ENCODE measurements at regions not wholly inside any gene's neighbourhood (a gene's known extent, or its start where the extent isn't known, plus 50 kb on each side); places are given as distances from the start of the nearest gene placed in this dataset.

DNA sequence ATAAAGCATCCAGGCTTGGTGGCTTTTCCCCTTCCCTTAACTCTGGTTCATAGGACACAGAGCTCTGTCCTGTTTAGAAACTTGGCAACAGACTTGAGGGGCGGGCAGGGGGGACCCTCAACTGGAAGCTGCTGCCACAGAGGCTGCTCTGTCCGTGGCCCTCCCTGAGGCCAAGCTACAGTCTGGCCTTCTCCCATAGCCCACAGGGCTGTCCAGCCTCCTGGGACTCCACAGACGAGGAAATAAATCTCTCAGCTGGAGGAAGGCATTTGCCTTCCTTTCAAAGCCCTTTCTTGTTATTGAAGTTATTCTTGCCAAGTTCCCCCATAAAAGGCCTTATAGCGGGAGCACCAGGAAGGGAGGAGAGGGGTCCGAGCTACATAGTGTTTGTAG lies 248.8 kb upstream of the TPM1 start:
- no TSS peak for BruUV-seq (replicated peaks)
- Histone ChIP-seq H3K27ac (ENCODE audit: low read depth, low read length, poor library complexity, severe bottlenecking) (no peak overlapping the region), H3K36me3 (ENCODE audit: insufficient read depth, low read length, poor library complexity, severe bottlenecking) (no peaks in the 10 kb centered on the region), H3K4me1 (ENCODE audit: insufficient read depth, low read length, poor library complexity, severe bottlenecking) (no peaks in the 10 kb centered on the region), H3K27me3 (replicated peaks; ENCODE audit: insufficient read depth, low read depth, low read length, poor library complexity) (no peaks in the 10 kb centered on the region), H3K9me3 (ENCODE audit: low read depth, low read length, poor library complexity, severe bottlenecking) (no peaks in the 10 kb centered on the region), H3K4me3 (ENCODE audit: low read depth, low read length, poor library complexity, severe bottlenecking) (no peak overlapping the region)
- TF ChIP-seq, protein P1, sequence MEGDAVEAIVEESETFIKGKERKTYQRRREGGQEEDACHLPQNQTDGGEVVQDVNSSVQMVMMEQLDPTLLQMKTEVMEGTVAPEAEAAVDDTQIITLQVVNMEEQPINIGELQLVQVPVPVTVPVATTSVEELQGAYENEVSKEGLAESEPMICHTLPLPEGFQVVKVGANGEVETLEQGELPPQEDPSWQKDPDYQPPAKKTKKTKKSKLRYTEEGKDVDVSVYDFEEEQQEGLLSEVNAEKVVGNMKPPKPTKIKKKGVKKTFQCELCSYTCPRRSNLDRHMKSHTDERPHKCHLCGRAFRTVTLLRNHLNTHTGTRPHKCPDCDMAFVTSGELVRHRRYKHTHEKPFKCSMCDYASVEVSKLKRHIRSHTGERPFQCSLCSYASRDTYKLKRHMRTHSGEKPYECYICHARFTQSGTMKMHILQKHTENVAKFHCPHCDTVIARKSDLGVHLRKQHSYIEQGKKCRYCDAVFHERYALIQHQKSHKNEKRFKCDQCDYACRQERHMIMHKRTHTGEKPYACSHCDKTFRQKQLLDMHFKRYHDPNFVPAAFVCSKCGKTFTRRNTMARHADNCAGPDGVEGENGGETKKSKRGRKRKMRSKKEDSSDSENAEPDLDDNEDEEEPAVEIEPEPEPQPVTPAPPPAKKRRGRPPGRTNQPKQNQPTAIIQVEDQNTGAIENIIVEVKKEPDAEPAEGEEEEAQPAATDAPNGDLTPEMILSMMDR (conservative IDR thresholded peaks at IDR 0.05; ENCODE audit: low read depth, low read length): no peak
- TF ChIP-seq EZH2 (IDR thresholded peaks at IDR 0.05; ENCODE audit: borderline replicate concordance, low read depth, low read length, poor library complexity, severe bottlenecking): no peak
- POLR2A ChIA-PET (ENCODE audit: low non-redundant PET): no interaction called here
- DNase-seq (ENCODE audit: low spot score): no peak
- CTCF ChIA-PET: no interaction called here
- intact Hi-C loops (cut with micrococcal nuclease; ENCODE audit: unreplicated experiment): no loop called here

DNA sequence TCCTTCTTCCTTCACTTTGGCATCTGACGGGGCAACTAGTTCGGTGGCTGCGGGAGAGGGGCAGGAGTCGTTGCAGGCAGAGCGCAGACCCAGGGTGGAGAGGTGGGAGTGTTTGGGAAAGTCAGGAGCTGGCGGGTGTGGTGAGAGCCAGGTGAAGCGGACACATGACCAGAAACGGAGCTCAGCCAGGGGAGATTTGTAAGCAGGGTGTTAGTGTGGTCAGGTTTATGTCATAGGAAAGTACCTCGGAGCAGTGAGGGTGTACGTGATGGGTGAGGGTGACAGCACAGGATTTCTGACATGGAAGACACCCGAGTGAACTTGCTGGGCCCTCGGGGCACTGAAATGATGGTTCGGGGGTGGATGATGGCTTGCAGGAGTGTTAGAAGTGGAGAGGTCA lies 247.4 kb upstream of the TPM1 start:
- ChIA-PET POLR2A (ENCODE audit: low non-redundant PET) (no interaction called here), CTCF (no interaction called here)
- Histone ChIP-seq H3K4me1 (ENCODE audit: insufficient read depth, low read length, poor library complexity, severe bottlenecking) (no peaks in the 10 kb centered on the region), H3K36me3 (ENCODE audit: insufficient read depth, low read length, poor library complexity, severe bottlenecking) (no peaks in the 10 kb centered on the region), H3K27me3 (replicated peaks; ENCODE audit: insufficient read depth, low read depth, low read length, poor library complexity) (no peaks in the 10 kb centered on the region), H3K9me3 (ENCODE audit: low read depth, low read length, poor library complexity, severe bottlenecking) (no peaks in the 10 kb centered on the region), H3K4me3 (ENCODE audit: low read depth, low read length, poor library complexity, severe bottlenecking) (no peak overlapping the region), H3K27ac (ENCODE audit: low read depth, low read length, poor library complexity, severe bottlenecking) (no peak overlapping the region)
- no TSS peak for BruUV-seq (replicated peaks)
- DNase-seq (ENCODE audit: low spot score): no peak
- TF ChIP-seq, protein P1 (conservative IDR thresholded peaks at IDR 0.05; ENCODE audit: low read depth, low read length): no peak
- TF ChIP-seq EZH2 (IDR thresholded peaks at IDR 0.05; ENCODE audit: borderline replicate concordance, low read depth, low read length, poor library complexity, severe bottlenecking): no peak
- intact Hi-C loops (cut with micrococcal nuclease; ENCODE audit: unreplicated experiment): no loop called here

DNA sequence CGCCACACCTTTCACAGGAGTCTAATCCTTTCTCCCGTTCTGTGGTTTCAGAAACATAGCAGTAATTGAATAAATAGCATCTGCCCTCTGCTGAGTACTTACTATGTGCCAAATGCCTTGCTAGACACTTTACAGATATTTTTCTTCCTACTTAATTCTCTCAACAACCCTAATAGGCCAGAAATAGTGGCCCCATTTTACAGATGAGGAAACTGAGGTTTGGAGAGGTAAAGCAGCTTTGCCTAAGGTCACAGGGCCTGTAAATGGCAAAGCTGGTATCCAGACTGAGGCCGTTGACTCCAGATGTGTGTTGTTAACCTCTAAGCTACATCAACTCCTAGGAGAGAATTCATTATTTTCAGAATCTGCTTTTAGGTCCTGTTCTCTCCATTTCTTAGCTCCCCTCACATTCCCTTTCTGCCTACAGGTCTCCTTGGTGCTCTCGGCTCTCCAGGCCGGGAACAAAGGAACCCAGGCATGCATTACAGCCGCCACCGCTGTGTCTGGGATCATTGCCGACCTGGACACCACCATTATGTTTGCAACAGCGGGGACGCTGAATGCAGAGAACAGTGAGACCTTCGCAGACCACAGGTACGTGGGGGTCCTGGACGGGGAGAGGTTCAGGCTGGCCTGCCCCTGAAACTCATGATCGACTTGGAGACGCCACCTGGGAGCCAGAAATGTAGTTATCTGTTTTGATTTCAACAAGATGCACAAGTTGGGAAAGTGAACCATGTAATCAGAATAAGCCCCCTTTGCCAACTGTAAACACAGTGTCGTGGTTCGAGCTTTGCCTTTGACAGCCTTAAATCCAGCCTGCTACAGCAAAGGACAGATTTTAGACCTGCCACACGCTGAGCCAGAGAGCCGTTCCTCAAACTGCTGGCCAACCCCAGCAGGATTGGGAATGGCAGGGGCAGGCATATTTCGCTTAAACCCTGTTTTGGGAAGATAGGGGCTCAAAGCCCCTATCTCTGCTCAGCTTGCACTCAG lies 246.5 kb upstream of the TPM1 start:
- no TSS peak for BruUV-seq (replicated peaks)
- no peak for DNase-seq (ENCODE audit: low spot score)
- Histone ChIP-seq H3K9me3 (ENCODE audit: low read depth, low read length, poor library complexity, severe bottlenecking) (no peaks in the 10 kb centered on the region), H3K36me3 (ENCODE audit: insufficient read depth, low read length, poor library complexity, severe bottlenecking) (no peaks in the 10 kb centered on the region), H3K4me3 (ENCODE audit: low read depth, low read length, poor library complexity, severe bottlenecking) (no peak overlapping the region), H3K27me3 (replicated peaks; ENCODE audit: insufficient read depth, low read depth, low read length, poor library complexity) (no peaks in the 10 kb centered on the region), H3K4me1 (ENCODE audit: insufficient read depth, low read length, poor library complexity, severe bottlenecking) (no peaks in the 10 kb centered on the region), H3K27ac (ENCODE audit: low read depth, low read length, poor library complexity, severe bottlenecking) (no peak overlapping the region)
- POLR2A ChIA-PET (ENCODE audit: low non-redundant PET): no interaction called here
- intact Hi-C loops (cut with micrococcal nuclease; ENCODE audit: unreplicated experiment): no loop called here
- TF ChIP-seq EZH2 (IDR thresholded peaks at IDR 0.05; ENCODE audit: borderline replicate concordance, low read depth, low read length, poor library complexity, severe bottlenecking): no peak
- TF ChIP-seq, protein P1 (conservative IDR thresholded peaks at IDR 0.05; ENCODE audit: low read depth, low read length): no peak
- CTCF ChIA-PET: no interaction called here

Data from A673 (cell line).